PC-3 (cell line): ENCODE measurements at regions not wholly inside any gene's neighbourhood (a gene's known extent, or its start where the extent isn't known, plus 50 kb on each side); places are given as distances from the start of the nearest gene placed in this dataset.

Experiments
- ATAC-seq: fragments of 200-7000 bp; cut with Tn5 transposase; 2 replicates; pipeline ENCODE4 v1.9.1; 2020; ENCODE audit warnings: mild to moderate bottlenecking, moderate library complexity
- BruUV-seq: library from RNA; stranded (reverse); fragments of 400-500 nt; replicated peaks from 2 replicates; lab custom pipeline; 2021; lab: Mats Ljungman, UMichigan
- CTCF ChIA-PET: fragments of 300-600 bp; sonication (Branson Sonifier 250); formaldehyde crosslinking; loops from one replicate; lab custom pipeline; 2022; ENCODE audit warnings: antibody characterized with exemption; lab: Charles Lee
- POLR2A ChIA-PET: fragments of 300-600 bp; sonication (Branson Sonifier 250); formaldehyde crosslinking; loops from one replicate; lab custom pipeline; 2022; ENCODE audit warnings: antibody characterized with exemption; ENCODE audit not compliant: unreplicated experiment; lab: Charles Lee
- DNase-seq: peaks from one replicate; pipeline ENCODE4 v3.0.0-alpha.2; 2015
- H2AFZ ChIP-seq: fragments of 300-600 bp; sonication (generic); 2 replicates; pipeline ENCODE4 v1.6.0; 2016; ENCODE audit warnings: antibody characterized with exemption, low read length
- H3F3A ChIP-seq: fragments of 300-600 bp; sonication (generic); one replicate; pipeline ENCODE4 v1.6.0; 2017; ENCODE audit warnings: antibody characterized with exemption, low read length, control low read depth, mild to moderate bottlenecking; ENCODE audit not compliant: unreplicated experiment
- H3K27ac ChIP-seq: fragments of 300-600 bp; sonication (generic); 2 replicates; pipeline ENCODE4 v1.5.1; 2016; ENCODE audit warnings: mild to moderate bottlenecking, low read length
- H3K27me3 ChIP-seq: fragments of 300-600 bp; sonication (generic); 2 replicates; pipeline ENCODE4 v1.6.1; 2016; ENCODE audit warnings: low read length, mixed read lengths
- H3K36me3 ChIP-seq: fragments of 300-600 bp; sonication (generic); 2 replicates; pipeline ENCODE4 v1.6.1; 2016; ENCODE audit warnings: low read depth, mixed run types, low read length, mixed read lengths
- H3K4me1 ChIP-seq: fragments of 300-600 bp; sonication (generic); 2 replicates; pipeline ENCODE4 v1.5.1; 2016; ENCODE audit warnings: low read length; ENCODE audit not compliant: insufficient read depth
- H3K4me2 ChIP-seq: fragments of 300-600 bp; sonication (generic); 2 replicates; pipeline ENCODE4 v1.6.0; 2016; ENCODE audit warnings: low read length
- H3K4me3 ChIP-seq: fragments of 300-600 bp; sonication (generic); 2 replicates; pipeline ENCODE4 v1.5.1; 2016; ENCODE audit warnings: mild to moderate bottlenecking, low read length, mixed read lengths
- H3K79me2 ChIP-seq: fragments of 300-600 bp; sonication (generic); 2 replicates; pipeline ENCODE4 v1.6.1; 2017; ENCODE audit warnings: low read length, mixed read lengths
- H3K9ac ChIP-seq: fragments of 300-600 bp; sonication (generic); 2 replicates; pipeline ENCODE4 v1.6.0; 2016; ENCODE audit warnings: mild to moderate bottlenecking, low read length
- H3K9me2 ChIP-seq: fragments of 300-600 bp; sonication (generic); replicated peaks from 2 replicates; pipeline ENCODE4 v1.6.1; 2016; ENCODE audit warnings: mixed run types, low read length, mixed read lengths
- H3K9me3 ChIP-seq: fragments of 300-600 bp; sonication (generic); 2 replicates; pipeline ENCODE4 v1.6.1; 2016; ENCODE audit warnings: low read length, mixed read lengths
- H4K20me1 ChIP-seq: fragments of 300-600 bp; sonication (generic); 2 replicates; pipeline ENCODE4 v1.6.1; 2016; ENCODE audit warnings: low read length, mixed read lengths
- EZH2 ChIP-seq: fragments of 300-600 bp; sonication (generic); IDR thresholded peaks from one replicate; pipeline ENCODE4 v1.6.1; 2017; ENCODE audit warnings: antibody characterized with exemption, mild to moderate bottlenecking, low read length; ENCODE audit not compliant: unreplicated experiment
- EZH2phosphoT487 ChIP-seq: fragments of 300-600 bp; sonication (generic); IDR thresholded peaks from 2 replicates; pipeline ENCODE4 v1.6.1; 2018; ENCODE audit warnings: mild to moderate bottlenecking, antibody characterized with exemption, low read length, borderline replicate concordance
- intact Hi-C: fragments of 100-400 bp; cut with micrococcal nuclease; formaldehyde crosslinking; loops from 2 replicates; pipeline ENCODE4 v1.9.0; 2023
- TF ChIP-seq, protein P1 (sequence below): fragments of 300-600 bp; sonication (generic); conservative IDR thresholded peaks from 2 replicates; pipeline ENCODE4 v1.5.1; 2017; ENCODE audit warnings: antibody characterized with exemption, low read depth, mild to moderate bottlenecking, low read length

DNA sequence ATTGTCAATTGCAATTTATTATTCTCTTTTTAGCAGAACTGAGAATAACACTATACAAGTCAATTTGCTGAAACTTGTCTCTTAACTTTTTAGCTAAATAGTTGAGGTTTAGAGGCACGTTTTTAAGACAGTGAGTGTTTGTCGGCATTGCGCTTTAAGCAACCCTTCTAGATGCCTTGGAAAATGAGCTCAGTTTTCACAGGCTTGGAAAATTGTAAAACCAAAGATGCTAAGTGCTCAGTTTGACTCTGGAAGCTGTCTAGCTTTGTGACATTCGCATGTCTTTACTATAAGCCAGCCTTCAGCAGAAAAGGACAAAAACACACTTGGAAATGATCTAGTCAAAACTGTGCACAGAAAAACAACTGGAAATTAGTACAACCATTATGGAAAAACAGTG lies 500.4 kb downstream of the NEBL start:
- ATAC-seq (no peak), DNase-seq (no peak)
- Histone ChIP-seq H3K9me2 (no peaks in the 10 kb centered on the region), H3F3A (no peaks in the 10 kb centered on the region), H3K27ac (no peak overlapping the region), H3K79me2 (no peaks in the 10 kb centered on the region), H4K20me1 (no peaks in the 10 kb centered on the region), H3K9ac (no peak overlapping the region), H3K4me1 (no peaks in the 10 kb centered on the region), H2AFZ (no peak overlapping the region), H3K4me3 (no peak overlapping the region), H3K36me3 (no peaks in the 10 kb centered on the region), H3K27me3 (no peaks in the 10 kb centered on the region), H3K9me3 (no peaks in the 10 kb centered on the region), H3K4me2 (no peak overlapping the region)
- BruUV-seq: no TSS peak
- CTCF ChIA-PET: no interaction called here
- TF ChIP-seq EZH2phosphoT487 (no peak), EZH2 (no peak)
- TF ChIP-seq, protein P1, sequence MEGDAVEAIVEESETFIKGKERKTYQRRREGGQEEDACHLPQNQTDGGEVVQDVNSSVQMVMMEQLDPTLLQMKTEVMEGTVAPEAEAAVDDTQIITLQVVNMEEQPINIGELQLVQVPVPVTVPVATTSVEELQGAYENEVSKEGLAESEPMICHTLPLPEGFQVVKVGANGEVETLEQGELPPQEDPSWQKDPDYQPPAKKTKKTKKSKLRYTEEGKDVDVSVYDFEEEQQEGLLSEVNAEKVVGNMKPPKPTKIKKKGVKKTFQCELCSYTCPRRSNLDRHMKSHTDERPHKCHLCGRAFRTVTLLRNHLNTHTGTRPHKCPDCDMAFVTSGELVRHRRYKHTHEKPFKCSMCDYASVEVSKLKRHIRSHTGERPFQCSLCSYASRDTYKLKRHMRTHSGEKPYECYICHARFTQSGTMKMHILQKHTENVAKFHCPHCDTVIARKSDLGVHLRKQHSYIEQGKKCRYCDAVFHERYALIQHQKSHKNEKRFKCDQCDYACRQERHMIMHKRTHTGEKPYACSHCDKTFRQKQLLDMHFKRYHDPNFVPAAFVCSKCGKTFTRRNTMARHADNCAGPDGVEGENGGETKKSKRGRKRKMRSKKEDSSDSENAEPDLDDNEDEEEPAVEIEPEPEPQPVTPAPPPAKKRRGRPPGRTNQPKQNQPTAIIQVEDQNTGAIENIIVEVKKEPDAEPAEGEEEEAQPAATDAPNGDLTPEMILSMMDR: no peak
- POLR2A ChIA-PET: no interaction called here
- intact Hi-C loops: no loop called here

DNA sequence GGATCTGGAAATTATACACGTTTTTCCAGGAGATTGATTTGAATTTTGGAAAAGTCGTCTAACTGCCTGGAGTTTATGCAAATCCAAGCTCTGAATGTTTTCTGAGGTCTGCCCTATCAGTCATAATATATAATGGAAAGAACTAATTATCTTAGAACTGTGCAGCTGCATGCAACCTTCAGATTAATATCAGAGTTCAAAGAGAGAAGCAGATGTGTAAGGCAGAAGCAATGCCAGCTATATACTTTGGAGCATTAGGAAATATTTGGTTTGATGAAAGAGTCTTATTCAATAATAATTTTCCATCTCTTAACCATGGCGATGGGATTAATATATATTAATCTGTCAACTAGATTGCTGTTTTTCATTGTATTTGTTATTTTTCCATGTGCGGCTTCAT lies 500.9 kb downstream of the NEBL start:
- H3K79me2 ChIP-seq: no peaks in the 10 kb centered on the region
- no peak overlapping the region for H3K4me2 ChIP-seq
- no peaks in the 10 kb centered on the region for H3K9me2 ChIP-seq
- no peaks in the 10 kb centered on the region for H4K20me1 ChIP-seq
- DNase-seq (no peak), ATAC-seq (no peak)
- no peaks in the 10 kb centered on the region for H3K4me1 ChIP-seq
- TF ChIP-seq, protein P1: no peak
- TF ChIP-seq EZH2: no peak
- no peaks in the 10 kb centered on the region for H3K36me3 ChIP-seq
- no peak overlapping the region for H2AFZ ChIP-seq
- intact Hi-C loops: no loop called here
- H3K27ac ChIP-seq: no peak overlapping the region
- no peak overlapping the region for H3K9ac ChIP-seq
- ChIA-PET CTCF (no interaction called here), POLR2A (no interaction called here)
- BruUV-seq: no TSS peak
- no peak overlapping the region for H3K4me3 ChIP-seq
- H3F3A ChIP-seq: no peaks in the 10 kb centered on the region
- H3K9me3 ChIP-seq: no peaks in the 10 kb centered on the region
- no peaks in the 10 kb centered on the region for H3K27me3 ChIP-seq

DNA sequence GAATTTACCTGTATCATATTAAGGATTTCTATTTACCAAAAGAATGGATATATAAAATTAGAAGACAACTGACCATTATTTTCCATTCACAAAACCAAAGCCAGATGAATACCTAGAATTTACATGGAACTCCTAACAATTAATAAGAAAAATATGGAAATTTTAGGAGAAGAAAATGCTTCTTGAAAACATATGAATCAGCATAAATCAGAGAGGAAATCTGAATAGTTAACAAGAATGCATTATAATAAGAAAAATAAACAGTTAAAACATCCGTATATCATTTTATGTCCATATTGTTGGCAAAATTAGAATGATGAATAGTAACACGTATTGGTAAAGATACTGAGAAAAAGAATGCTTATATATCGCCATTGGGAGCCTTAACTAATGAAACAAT lies 505.5 kb downstream of the NEBL start:
- Histone ChIP-seq H3K9ac (no peak overlapping the region), H3K4me3 (no peak overlapping the region), H3K27me3 (no peaks in the 10 kb centered on the region), H3K27ac (no peak overlapping the region), H3K9me2 (no peaks in the 10 kb centered on the region), H2AFZ (no peak overlapping the region), H3F3A (no peaks in the 10 kb centered on the region), H3K4me1 (no peaks in the 10 kb centered on the region), H3K79me2 (no peaks in the 10 kb centered on the region), H3K36me3 (no peaks in the 10 kb centered on the region), H4K20me1 (no peaks in the 10 kb centered on the region), H3K9me3 (no peaks in the 10 kb centered on the region), H3K4me2 (no peak overlapping the region)
- no TSS peak for BruUV-seq
- POLR2A ChIA-PET: no interaction called here
- CTCF ChIA-PET: no interaction called here
- no peak for DNase-seq
- no peak for ATAC-seq
- TF ChIP-seq EZH2 (no peak), EZH2phosphoT487 (no peak)
- TF ChIP-seq, protein P1: no peak
- intact Hi-C loops: no loop called here
